ENCODE measurements at regions not wholly inside any gene's neighbourhood (a gene's known extent, or its start where the extent isn't known, plus 50 kb on each side); places are given as distances from the start of the nearest gene placed in this dataset.

DNA sequence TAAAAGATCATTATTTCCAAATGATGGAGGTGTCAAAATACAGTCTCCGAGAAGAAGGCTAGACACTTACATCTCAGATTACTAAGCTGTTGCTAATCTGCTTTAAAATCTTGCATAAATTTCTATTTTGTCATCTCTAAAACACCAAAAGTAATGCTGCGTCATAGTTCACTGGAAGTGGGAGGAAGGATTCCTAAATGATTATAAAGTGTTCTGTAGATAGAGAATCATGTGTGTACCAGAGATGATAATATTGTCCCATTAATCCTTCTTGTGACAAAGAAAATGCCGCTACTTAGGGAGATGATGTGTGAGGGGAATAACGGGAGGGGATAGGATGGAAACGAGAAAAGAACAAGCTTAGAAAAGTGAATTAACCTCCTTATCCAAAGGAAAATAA, 268.6 kb downstream of the JRKL start:
- H3K27ac ChIP-seq = no peak overlapping the region
- no peak for FAIRE-seq
- TF ChIP-seq, protein P1, sequence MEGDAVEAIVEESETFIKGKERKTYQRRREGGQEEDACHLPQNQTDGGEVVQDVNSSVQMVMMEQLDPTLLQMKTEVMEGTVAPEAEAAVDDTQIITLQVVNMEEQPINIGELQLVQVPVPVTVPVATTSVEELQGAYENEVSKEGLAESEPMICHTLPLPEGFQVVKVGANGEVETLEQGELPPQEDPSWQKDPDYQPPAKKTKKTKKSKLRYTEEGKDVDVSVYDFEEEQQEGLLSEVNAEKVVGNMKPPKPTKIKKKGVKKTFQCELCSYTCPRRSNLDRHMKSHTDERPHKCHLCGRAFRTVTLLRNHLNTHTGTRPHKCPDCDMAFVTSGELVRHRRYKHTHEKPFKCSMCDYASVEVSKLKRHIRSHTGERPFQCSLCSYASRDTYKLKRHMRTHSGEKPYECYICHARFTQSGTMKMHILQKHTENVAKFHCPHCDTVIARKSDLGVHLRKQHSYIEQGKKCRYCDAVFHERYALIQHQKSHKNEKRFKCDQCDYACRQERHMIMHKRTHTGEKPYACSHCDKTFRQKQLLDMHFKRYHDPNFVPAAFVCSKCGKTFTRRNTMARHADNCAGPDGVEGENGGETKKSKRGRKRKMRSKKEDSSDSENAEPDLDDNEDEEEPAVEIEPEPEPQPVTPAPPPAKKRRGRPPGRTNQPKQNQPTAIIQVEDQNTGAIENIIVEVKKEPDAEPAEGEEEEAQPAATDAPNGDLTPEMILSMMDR (IDR thresholded peaks at IDR 0.05) = no peak
- TF ChIP-seq, protein P2, sequence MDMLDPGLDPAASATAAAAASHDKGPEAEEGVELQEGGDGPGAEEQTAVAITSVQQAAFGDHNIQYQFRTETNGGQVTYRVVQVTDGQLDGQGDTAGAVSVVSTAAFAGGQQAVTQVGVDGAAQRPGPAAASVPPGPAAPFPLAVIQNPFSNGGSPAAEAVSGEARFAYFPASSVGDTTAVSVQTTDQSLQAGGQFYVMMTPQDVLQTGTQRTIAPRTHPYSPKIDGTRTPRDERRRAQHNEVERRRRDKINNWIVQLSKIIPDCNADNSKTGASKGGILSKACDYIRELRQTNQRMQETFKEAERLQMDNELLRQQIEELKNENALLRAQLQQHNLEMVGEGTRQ (IDR thresholded peaks at IDR 0.05) = no peak
- no peak for TF ChIP-seq BHLHE40 (IDR thresholded peaks at IDR 0.05; ENCODE audit: low read depth, low read length)
- TF ChIP-seq SMC3 (IDR thresholded peaks at IDR 0.05) = no peak
- TF ChIP-seq HEYL (CRISPR knock-in tag; IDR thresholded peaks at IDR 0.05) = no peak
- TF ChIP-seq HOXB5 (CRISPR knock-in tag; IDR thresholded peaks at IDR 0.05) = no peak
- TF ChIP-seq RNF2 (IDR thresholded peaks at IDR 0.05; ENCODE audit: borderline replicate concordance, low read depth) = no peak
- TF ChIP-seq, protein P3, sequence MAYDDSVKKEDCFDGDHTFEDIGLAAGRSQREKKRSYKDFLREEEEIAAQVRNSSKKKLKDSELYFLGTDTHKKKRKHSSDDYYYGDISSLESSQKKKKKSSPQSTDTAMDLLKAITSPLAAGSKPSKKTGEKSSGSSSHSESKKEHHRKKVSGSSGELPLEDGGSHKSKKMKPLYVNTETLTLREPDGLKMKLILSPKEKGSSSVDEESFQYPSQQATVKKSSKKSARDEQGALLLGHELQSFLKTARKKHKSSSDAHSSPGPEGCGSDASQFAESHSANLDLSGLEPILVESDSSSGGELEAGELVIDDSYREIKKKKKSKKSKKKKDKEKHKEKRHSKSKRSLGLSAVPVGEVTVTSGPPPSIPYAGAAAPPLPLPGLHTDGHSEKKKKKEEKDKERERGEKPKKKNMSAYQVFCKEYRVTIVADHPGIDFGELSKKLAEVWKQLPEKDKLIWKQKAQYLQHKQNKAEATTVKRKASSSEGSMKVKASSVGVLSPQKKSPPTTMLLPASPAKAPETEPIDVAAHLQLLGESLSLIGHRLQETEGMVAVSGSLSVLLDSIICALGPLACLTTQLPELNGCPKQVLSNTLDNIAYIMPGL (CRISPR knock-in tag; IDR thresholded peaks at IDR 0.05; ENCODE audit: borderline replicate concordance) = no peak
- no peak for TF ChIP-seq CBX2 (IDR thresholded peaks at IDR 0.05; ENCODE audit: borderline replicate concordance, low read depth)
- no peak for TF ChIP-seq JUNB (IDR thresholded peaks at IDR 0.05)
- TF ChIP-seq ZFP36 (IDR thresholded peaks at IDR 0.05; ENCODE audit: borderline replicate concordance, partially characterized antibody) = no peak
- TF ChIP-seq GATA3 (IDR thresholded peaks at IDR 0.05; ENCODE audit: borderline replicate concordance) = no peak
- no peak for TF ChIP-seq POLR2A (IDR thresholded peaks at IDR 0.05; ENCODE audit: low read length)
- POLR2A ChIA-PET = no interaction called here
- ATAC-seq = no peak
- WGBS (ENCODE audit: missing lambda C conversion rate) = 21% methylated on average over 5 of the region's 5 CpGs
- no peak overlapping the region for H3K4me3 ChIP-seq
- no peak overlapping the region for H3K4me2 ChIP-seq
- no peak for DNase-seq (ENCODE audit: low read depth in 1 of 2, low spot score in 1 of 2)
- CTCF ChIA-PET = no interaction called here
- H3K9me3 ChIP-seq = no peaks in the 10 kb centered on the region
- H3K4me1 ChIP-seq = no peaks in the 10 kb centered on the region

DNA sequence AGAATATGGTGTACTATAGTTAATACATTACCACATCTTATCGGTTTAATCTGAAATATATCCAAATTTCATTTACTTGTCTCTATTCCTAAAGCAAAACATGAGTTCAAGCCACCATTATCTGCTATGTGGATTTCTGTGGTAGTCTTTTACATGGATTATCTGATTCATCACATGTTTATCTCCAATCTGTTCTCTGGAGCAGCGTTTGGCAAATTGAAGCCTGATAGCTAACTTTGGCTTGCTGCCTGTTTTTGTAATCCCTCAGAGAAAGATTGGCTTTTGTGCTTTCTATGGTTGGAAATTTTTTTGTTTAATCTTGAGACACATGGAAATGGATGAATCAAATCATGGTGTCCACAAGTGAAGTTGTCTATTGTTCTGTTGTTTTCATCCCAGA, 274.3 kb downstream of the JRKL start:
- ATAC-seq = no peak
- no peak overlapping the region for H3K4me3 ChIP-seq
- no peaks in the 10 kb centered on the region for H3K9me3 ChIP-seq
- FAIRE-seq = no peak
- POLR2A ChIA-PET = no interaction called here
- no peak overlapping the region for H3K27ac ChIP-seq
- WGBS (ENCODE audit: missing lambda C conversion rate) = 46% methylated on average over 2 of the region's 2 CpGs
- H3K4me2 ChIP-seq = no peak overlapping the region
- DNase-seq (ENCODE audit: low read depth in 1 of 2, low spot score in 1 of 2) = no peak
- TF ChIP-seq RNF2 (IDR thresholded peaks at IDR 0.05; ENCODE audit: borderline replicate concordance, low read depth) = no peak
- no peak for TF ChIP-seq POLR2AphosphoS2 (conservative IDR thresholded peaks at IDR 0.05; ENCODE audit: low read length)
- TF ChIP-seq FOXS1 (CRISPR knock-in tag; IDR thresholded peaks at IDR 0.05) = no peak
- TF ChIP-seq KDM1A (IDR thresholded peaks at IDR 0.05; ENCODE audit: low read depth) = no peak
- TF ChIP-seq KDM5A (IDR thresholded peaks at IDR 0.05) = no peak
- no peak for TF ChIP-seq ZFP36 (IDR thresholded peaks at IDR 0.05; ENCODE audit: borderline replicate concordance, partially characterized antibody)
- no peak for TF ChIP-seq TP53 (CRISPR knock-in tag; IDR thresholded peaks at IDR 0.05)
- no peak for TF ChIP-seq RAD21 (conservative IDR thresholded peaks at IDR 0.05 in 1 of 2, IDR thresholded peaks at IDR 0.05 in 1 of 2)
- no peak for TF ChIP-seq POLR2A (IDR thresholded peaks at IDR 0.05; ENCODE audit: low read length)
- TF ChIP-seq, protein P1 (IDR thresholded peaks at IDR 0.05) = no peak
- CTCF ChIA-PET = no interaction called here
- H3K4me1 ChIP-seq = no peaks in the 10 kb centered on the region

Measured in A549 (cell line).